NCI-H2196 (cell line): ENCODE measurements at regions not wholly inside any gene's neighbourhood (a gene's known extent, or its start where the extent isn't known, plus 50 kb on each side); places are given as distances from the start of the nearest gene placed in this dataset.
A peak's percentile ranks its signal among the peaks of the same experiment; 100 is the strongest.
"Not testable (repeated sequence)": the region's sequence is repeated elsewhere in the genome, so short reads cannot be mapped to it uniquely, and the experiment has no call there.

Source experiments
- DNase-seq: peaks from one replicate; lab custom pipeline; 2025; ENCODE audit not compliant: unreplicated experiment; lab: John Stamatoyannopoulos, UW

DNA sequence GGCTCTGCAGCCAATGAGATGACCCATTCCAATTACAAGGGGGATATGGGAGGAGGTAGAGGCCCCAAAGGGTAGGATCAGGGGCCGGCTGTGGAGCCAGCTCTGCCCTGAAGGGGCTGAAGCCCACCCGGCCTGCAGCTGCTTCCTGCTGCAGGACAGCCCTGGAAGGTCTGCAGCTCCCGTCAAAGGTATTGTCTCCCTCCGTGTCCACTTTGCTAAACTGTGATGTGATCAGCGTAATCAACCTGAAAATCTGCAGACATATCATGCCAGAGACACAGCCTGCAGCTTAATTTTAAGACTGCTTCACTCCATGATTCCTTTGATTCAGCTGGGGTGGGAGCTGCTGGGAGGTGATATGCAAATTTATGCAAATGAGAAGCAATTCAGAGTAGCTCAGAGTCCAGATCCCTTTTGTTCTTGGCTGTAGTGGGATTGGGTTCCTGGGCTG is 90.7 kb downstream of the GADD45G start:
- no peak for DNase-seq

- DNase-seq = not testable (repeated sequence)
These were observed 91.2 kb downstream of the GADD45G start for GRCh38 chr9:89695979-89696378.

- no peak for DNase-seq
These were observed 92.0 kb downstream of the GADD45G start for GRCh38 chr9:89696780-89697179.

DNA sequence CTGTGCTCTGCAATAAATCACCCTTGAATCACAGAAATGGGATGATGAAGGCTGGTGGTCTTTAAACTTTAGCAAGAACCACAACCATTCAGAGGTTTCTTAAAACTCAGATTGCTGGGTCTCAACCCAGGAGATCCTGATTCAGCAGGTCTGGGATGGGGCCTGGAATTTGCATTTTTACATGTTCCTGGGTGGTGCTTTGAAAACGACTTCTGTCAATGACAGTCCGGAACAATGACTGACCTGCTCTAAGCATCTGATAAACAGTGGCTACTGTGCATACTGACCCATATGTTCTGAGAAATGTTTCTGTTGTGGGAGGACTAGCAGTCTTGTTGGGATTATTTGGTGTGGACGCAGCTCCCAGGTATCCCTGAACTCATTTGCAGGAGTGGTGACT is 92.7 kb downstream of the GADD45G start:
- DNase-seq = no peak

- DNase-seq = no peak
These were observed 93.7 kb downstream of the GADD45G start for GRCh38 chr9:89698411-89699005.

DNA sequence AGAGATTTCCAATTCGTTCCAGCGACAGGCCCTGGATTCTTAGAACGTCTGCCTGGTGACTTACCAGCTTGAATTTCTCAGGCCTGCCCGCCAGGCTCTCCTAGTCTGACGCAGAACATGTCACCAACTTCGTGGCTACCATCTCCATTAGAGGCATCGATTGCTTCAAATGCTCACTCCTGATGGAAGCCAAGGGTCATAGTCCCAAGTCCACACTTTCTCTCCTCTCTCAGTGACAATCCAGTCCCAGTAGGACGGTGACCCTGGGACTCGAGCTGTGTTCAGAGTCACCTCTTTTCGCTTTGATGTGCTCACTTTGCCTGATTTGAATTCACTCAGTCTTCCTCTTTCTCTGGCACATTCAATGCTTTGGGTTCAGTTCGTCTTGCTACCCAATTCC is 94.8 kb downstream of the GADD45G start:
- no peak for DNase-seq

GRCh38 chr9:89701221-89701798 is 96.5 kb downstream of the GADD45G start:
- no peak for DNase-seq

DNA sequence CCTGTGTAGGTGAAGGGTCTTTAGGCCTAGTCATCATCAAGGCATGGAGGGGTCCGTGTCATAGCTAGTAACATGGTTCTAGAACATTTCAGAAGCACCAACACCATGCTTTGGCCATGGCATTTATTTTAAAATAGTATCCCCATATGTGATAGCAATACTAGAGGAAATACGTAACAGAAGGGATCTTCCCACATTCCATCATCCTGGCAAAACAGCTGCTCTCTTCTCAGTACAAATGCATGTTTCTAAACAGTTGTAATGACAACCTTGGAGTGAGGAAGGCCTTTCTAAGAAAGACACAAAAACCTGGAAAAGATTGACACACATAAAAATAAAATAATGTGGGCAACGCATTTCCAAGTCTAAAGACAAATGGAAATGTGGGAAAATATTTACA is 97.6 kb downstream of the GADD45G start:
- no peak for DNase-seq

- DNase-seq = no peak
These were observed 100.8 kb downstream of the GADD45G start for GRCh38 chr9:89705651-89706050.

GRCh38 chr9:89706086-89706485 is 101.3 kb downstream of the GADD45G start:
- no peak for DNase-seq

DNA sequence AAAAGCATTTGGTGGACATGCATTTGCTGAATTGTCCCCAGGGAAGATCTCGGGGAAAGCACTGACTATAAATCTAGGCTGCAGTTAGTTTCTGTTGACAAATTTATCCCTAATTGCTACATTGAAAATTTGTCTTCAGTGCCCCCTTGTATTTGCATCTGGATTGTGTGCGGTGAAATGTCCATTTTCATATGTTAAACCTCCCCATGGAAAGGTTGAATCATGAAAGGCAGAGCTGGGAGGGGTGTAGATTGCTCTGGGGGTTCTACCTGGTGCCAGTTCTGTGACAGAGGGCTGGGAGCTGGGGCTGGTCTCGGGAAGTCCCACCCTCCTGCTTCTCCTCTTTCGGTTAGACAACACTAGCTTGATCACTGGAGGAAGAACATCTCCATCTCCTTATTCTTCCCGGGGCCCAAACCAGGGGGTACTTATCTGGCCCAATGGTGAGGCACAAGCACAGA is 101.9 kb downstream of the GADD45G start:
- no peak for DNase-seq

DNA sequence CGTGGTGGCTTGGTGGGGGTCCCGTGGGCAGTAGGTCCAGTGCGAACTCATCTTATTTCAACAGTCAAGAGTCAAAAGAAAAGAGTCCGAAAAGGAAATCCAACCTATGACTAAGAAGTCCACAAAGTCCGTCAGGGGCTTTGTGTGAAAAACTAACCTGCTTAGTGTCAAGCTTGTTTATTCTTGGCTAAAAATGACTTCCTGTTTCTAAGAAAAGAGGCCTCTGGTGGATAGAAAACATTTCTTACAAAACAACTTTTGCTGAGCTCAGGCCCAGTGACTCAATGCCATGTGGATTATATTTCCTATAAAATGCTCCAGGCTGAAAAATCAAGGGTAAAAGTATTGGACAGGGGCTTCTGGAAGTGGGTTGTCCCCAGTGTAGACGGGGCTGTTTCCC is 105.9 kb downstream of the GADD45G start:
- DNase-seq = no peak

GRCh38 chr9:89711866-89712265 is 107.1 kb downstream of the GADD45G start:
- no peak for DNase-seq

GRCh38 chr9:89712283-89712682 is 107.5 kb downstream of the GADD45G start:
- DNase-seq = no peak

DNA sequence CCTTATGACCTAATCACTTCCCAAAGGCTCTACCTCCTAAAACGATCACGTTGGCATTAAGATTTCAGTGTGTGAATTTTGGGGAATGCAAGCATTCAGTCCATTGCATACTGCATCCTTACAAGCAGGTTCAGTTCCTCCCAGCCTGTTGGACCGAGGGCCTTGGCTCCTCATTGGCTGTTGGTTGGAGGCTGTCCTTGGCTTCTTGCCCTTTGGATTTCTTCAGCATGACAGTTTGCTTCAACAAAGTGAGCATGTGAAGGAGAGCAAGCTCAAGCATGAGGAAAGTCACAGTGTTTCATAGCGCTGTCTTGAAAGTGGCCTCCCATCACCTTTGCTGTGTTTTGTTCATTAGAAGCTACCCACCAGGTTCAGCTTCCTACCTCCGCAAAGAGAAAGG is 109.5 kb downstream of the GADD45G start:
- DNase-seq = peak; percentile 30

GRCh38 chr9:89715318-89715858 is 110.6 kb downstream of the GADD45G start:
- no peak for DNase-seq

GRCh38 chr9:89715881-89716280 is 111.1 kb downstream of the GADD45G start:
- DNase-seq = no peak

DNA sequence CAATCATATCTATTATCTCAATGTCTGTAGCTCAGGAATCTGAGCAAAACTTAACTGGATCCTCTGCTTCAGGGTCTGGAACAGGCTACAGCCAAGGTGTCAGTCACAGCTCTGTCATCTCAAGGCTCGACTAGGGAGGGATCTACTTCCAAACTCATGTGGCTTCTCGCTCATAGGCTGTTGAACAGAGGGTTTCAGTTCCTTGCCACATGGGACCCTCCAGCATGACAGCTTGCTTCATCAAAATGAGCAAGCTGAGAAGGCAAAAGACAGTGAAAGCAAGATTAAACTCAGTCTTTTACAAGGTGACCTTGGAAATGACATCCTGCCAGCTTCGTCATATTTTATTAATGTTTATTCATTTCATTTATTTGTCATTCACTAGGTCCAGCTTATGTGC is 111.7 kb downstream of the GADD45G start:
- DNase-seq = no peak

DNA sequence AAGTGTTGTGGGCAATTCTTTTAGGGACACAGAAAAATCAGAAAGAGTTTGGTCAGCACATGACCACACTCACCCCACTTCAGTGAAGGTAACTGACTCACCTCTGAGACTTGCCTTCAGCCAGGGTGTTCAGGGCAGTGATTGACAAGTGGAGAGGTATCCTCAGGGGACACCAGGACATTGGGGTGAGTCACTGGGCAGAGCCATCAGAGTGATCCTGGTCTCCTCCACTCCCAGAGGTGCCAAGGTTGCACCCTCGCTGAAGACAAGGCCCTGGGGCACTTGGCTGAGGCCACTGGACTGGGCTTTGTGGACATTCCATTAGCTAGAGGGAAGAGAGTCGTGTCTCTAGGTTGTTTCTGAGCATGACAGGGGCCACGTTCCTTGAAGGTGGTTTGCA is 113.4 kb downstream of the GADD45G start:
- no peak for DNase-seq

GRCh38 chr9:89718651-89719050 is 113.8 kb downstream of the GADD45G start:
- no peak for DNase-seq

GRCh38 chr9:89719202-89719601 is 114.4 kb downstream of the GADD45G start:
- no peak for DNase-seq

DNA sequence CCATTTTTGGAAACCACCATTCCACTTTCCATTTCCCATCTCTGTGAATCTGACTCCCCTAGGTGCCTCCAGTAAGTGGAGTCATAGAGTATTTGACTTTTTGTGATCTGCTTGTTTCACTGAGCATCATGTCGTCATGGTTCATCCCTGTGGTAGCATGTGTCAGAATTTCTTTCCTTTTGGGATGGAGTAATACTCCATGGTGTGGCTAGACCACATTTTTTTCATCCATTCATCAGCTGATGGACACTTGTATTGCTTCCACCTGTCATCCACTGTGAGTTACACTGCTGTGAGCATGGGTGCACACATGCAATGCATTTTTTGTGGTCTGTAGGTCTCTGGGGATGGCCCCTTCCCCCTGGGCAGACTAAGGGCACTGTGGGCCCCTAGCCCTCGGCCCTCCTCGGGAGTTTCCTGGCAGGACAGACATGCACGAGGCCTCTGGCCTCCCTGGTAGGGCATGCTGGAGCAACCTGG is 115.9 kb downstream of the GADD45G start:
- no peak for DNase-seq
